Heart right ventricle (tissue), 16 donors: ENCODE measurements at regions not wholly inside any gene's neighbourhood (a gene's known extent, or its start where the extent isn't known, plus 50 kb on each side); places are given as distances from the start of the nearest gene placed in this dataset.

Experiments
- ATAC-seq, 8 donors: fragments of 200-7000 bp; cut with Tn5 transposase; one replicate each; pipeline ENCODE4 v1.9.1; 2020; ENCODE audit warnings: mild to moderate bottlenecking in 8 of 8, moderate library complexity in 8 of 8, moderate number of reproducible peaks in 1 of 8
- DNase-seq, 2 donors: peaks; one replicate each; pipeline ENCODE4 v3.0.0-alpha.2; 2020
- H3K27ac ChIP-seq, 10 donors: fragments of 200-600 bp; sonication (generic) in 2 of 10; one replicate each; pipeline versions ENCODE4 v1.5.0 to v1.8.0; 2020 to 2022; ENCODE audit warnings: mild to moderate bottlenecking in 3 of 10
- H3K27me3 ChIP-seq, 7 donors: fragments of 200-600 bp; one replicate each; pipeline ENCODE4 v1.8.0; 2021 to 2022; ENCODE audit warnings: mild to moderate bottlenecking in 2 of 7
- H3K36me3 ChIP-seq, 9 donors: fragments of 200-600 bp; sonication (generic) in 1 of 9; one replicate each; pipeline versions ENCODE4 v1.5.0 to v1.8.0; 2020 to 2022; ENCODE audit warnings: mild to moderate bottlenecking in 2 of 9
- H3K4me1 ChIP-seq, 9 donors: fragments of 200-600 bp; sonication (generic) in 1 of 9; one replicate each; pipeline versions ENCODE4 v1.5.0 to v1.8.0; 2020 to 2022; ENCODE audit warnings: mild to moderate bottlenecking in 4 of 9
- H3K4me3 ChIP-seq, 10 donors: fragments of 200-600 bp; sonication (generic) in 2 of 10; one replicate each; pipeline versions ENCODE4 v1.5.0 to v1.8.0; 2020 to 2022; ENCODE audit warnings: mild to moderate bottlenecking in 7 of 10, moderate library complexity in 2 of 10
- H3K9me3 ChIP-seq, 11 donors: fragments of 200-600 bp in 10 of 11; sonication (generic) in 2 of 11; one replicate each; pipeline versions ENCODE4 v1.5.0 to v1.8.0; 2013 to 2022; ENCODE audit warnings: mild to moderate bottlenecking in 2 of 11, control low read depth in 1 of 11, moderate library complexity in 1 of 11
- CTCF ChIP-seq, 9 donors: fragments of 200-600 bp; sonication (generic) in 2 of 9; IDR thresholded peaks; one replicate each; pipeline versions ENCODE4 v1.5.0 to v1.8.0; 2021 to 2022; ENCODE audit warnings: antibody characterized with exemption in 9 of 9, mild to moderate bottlenecking in 5 of 9, moderate library complexity in 1 of 9
- WGBS, 2 donors: extraction: QIAGEN DNeasy Blood & Tissue Kit; methylation state at CpG; one replicate each; pipeline ENCODE4 v1.1.7; 2013; ENCODE audit warnings: inconsistent platforms in 1 of 2; 5-methylcytosine and 5-hydroxymethylcytosine counted together
- intact Hi-C, 10 donors: fragments of 100-400 bp; cut with DNase I; formaldehyde crosslinking; loops; one replicate each; pipeline versions ENCODE4 v1.11.1 to v1.14.2; 2022
- donor health status: Arrhythmogenic right ventricular cardiomyopathy.
- donor health status: ischemic (EF 13 %, LVEDD 7.1; RV severe dilation, severe dysfunction).
- donor health status: healthy with polysubstance abuse.
- donor health status: DM: no; HTN: yes; CAD: no.
- donor health status: DM: no; HTN: no; CAD: no.
- donor health status: ischemic (EF 25% LVEDD 6.9; RV normal size, moderate dysfunction).
- donor health status: ischemic (EF 25% LVEDD 5.7; RV mildly dilated, moderate dysfunction).
- donor health status: healthy.
- donor health status: DM: yes; HTN: yes; CAD: no.
- donor health status: Ischemic cardiomyopathy.
- donor health status: ischemic (EF 35%, LVEDD 5.7; RV mildly dilated, moderate dysfunction).
- donor health status: nonischemic (EF 11% LVEDD 7.7; RV severe dilation, severe dysfunction).
- donor health status: DM: yes; HTN: yes; CAD: no.
- donor health status: PGD.
- donor health status: ischemic (EF 29% LVEDD 5.4; RV normal size, mild dysfunction).
- donor health status: nonischemic (EF 23%, LVEDD 6.1; RV moderate dilation, normal function).

GRCh38 chr13:72039126-72039525, 172.1 kb upstream of the DACH1 start:
- no peak overlapping the region for H3K27ac ChIP-seq
- no peak overlapping the region for H3K4me3 ChIP-seq
- WGBS, 2 donors, result 92 to 96% methylated on average over 3 of the region's 3 CpGs

GRCh38 chr13:72029981-72030380, 163.0 kb upstream of the DACH1 start:
- Histone ChIP-seq H3K27me3 (no peaks in the 10 kb centered on the region), H3K4me1 (no peaks in the 10 kb centered on the region), H3K9me3 (peaks cover 0 to 38% (median 18%) of the 10 kb centered on the region in 11 donors), H3K4me3 (no peak overlapping the region), H3K27ac (no peak overlapping the region), H3K36me3 (no peaks in the 10 kb centered on the region)
- WGBS, 2 donors, result 78 to 80% methylated on average over 3 of the region's 3 CpGs
- no peak for TF ChIP-seq CTCF (IDR thresholded peaks at IDR 0.05)
- DNase-seq (no peak), ATAC-seq (no peak)
- intact Hi-C loops, result no loop called here

More at GRCh38 chr13:72039126-72039525, 172.1 kb upstream of the DACH1 start:
- H3K36me3 ChIP-seq, result no peaks in the 10 kb centered on the region
- no peaks in the 10 kb centered on the region for H3K4me1 ChIP-seq
- ATAC-seq, result no peak
- intact Hi-C loops, result no loop called here
- H3K27me3 ChIP-seq, result no peaks in the 10 kb centered on the region
- H3K9me3 ChIP-seq, result peaks cover 0 to 5% (median 0%) of the 10 kb centered on the region in 11 donors
- TF ChIP-seq CTCF (IDR thresholded peaks at IDR 0.05), result no peak
- DNase-seq, result no peak

GRCh38 chr13:72025836-72026235, 158.8 kb upstream of the DACH1 start:
- 91 to 94% methylated on average over 1 of the region's 1 CpG for WGBS, 2 donors
- intact Hi-C loops, result no loop called here

GRCh38 chr13:72023895-72024294, 156.9 kb upstream of the DACH1 start:
- H3K4me1 ChIP-seq, result no peaks in the 10 kb centered on the region
- ATAC-seq (no peak), DNase-seq (no peak)
- intact Hi-C loops, result no loop called here
- no peak overlapping the region for H3K4me3 ChIP-seq
- 88 to 90% methylated on average over 6 of the region's 6 CpGs for WGBS, 2 donors
- no peak for TF ChIP-seq CTCF (IDR thresholded peaks at IDR 0.05)
- no peaks in the 10 kb centered on the region for H3K36me3 ChIP-seq
- H3K27ac ChIP-seq, result no peak overlapping the region
- H3K9me3 ChIP-seq, result peaks cover 0 to 9% (median 0%) of the 10 kb centered on the region in 11 donors
- no peaks in the 10 kb centered on the region for H3K27me3 ChIP-seq

More at GRCh38 chr13:72025836-72026235, 158.8 kb upstream of the DACH1 start:
- Histone ChIP-seq H3K36me3 (no peaks in the 10 kb centered on the region), H3K4me1 (no peaks in the 10 kb centered on the region), H3K4me3 (no peak overlapping the region), H3K9me3 (peaks cover 0 to 29% (median 16%) of the 10 kb centered on the region in 11 donors), H3K27ac (no peak overlapping the region), H3K27me3 (no peaks in the 10 kb centered on the region)
- no peak for ATAC-seq
- DNase-seq, result no peak
- no peak for TF ChIP-seq CTCF (IDR thresholded peaks at IDR 0.05)
